DOHH2 (cell line): ENCODE measurements at regions not wholly inside any gene's neighbourhood (a gene's known extent, or its start where the extent isn't known, plus 50 kb on each side); places are given as distances from the start of the nearest gene placed in this dataset.

Experiments
- EZH2phosphoT487 ChIP-seq: fragments of 200-600 bp; sonication (generic); IDR thresholded peaks from 2 replicates; pipeline ENCODE4 v1.6.1; 2017; ENCODE audit warnings: borderline replicate concordance, mild to moderate bottlenecking, antibody characterized with exemption, low read length, moderate library complexity, mixed read lengths
- TF ChIP-seq, protein P1 (sequence below): fragments of 200-600 bp; sonication (generic); IDR thresholded peaks from one replicate; pipeline ENCODE4 v1.5.1; 2014; ENCODE audit warnings: antibody characterized with exemption, mild to moderate bottlenecking, low read depth, low read length; ENCODE audit not compliant: poor library complexity, severe bottlenecking

DNA sequence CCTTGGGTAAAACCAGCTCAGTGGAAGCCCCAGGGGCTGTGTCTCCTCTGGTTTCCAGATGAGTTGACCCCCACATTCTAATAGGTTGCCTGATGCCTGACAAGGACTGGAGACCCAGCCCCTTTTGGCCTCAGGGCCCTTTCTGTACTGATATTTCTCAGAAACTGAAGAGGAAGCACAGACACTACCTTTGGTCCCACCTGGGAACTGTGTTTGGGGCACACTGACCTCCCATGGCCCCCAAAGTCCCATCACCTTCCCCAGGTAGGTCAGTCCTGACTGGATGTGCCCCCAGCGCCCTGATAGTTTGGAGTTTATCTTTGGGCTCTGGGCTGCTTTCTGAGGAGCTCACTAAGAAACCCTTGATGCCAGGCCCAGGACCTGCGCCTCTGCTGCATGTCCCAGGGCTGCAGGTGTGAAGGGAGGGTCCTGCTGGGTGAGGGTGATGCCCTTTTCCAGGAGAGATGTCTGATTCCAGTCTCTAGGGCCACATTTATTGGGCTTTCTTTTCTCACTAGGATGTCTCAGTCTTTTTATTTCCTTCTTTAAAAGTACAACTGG is 106.7 kb downstream of the GGTLC2 start:
- TF ChIP-seq EZH2phosphoT487 = no peak
- TF ChIP-seq, protein P1, sequence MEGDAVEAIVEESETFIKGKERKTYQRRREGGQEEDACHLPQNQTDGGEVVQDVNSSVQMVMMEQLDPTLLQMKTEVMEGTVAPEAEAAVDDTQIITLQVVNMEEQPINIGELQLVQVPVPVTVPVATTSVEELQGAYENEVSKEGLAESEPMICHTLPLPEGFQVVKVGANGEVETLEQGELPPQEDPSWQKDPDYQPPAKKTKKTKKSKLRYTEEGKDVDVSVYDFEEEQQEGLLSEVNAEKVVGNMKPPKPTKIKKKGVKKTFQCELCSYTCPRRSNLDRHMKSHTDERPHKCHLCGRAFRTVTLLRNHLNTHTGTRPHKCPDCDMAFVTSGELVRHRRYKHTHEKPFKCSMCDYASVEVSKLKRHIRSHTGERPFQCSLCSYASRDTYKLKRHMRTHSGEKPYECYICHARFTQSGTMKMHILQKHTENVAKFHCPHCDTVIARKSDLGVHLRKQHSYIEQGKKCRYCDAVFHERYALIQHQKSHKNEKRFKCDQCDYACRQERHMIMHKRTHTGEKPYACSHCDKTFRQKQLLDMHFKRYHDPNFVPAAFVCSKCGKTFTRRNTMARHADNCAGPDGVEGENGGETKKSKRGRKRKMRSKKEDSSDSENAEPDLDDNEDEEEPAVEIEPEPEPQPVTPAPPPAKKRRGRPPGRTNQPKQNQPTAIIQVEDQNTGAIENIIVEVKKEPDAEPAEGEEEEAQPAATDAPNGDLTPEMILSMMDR = no peak
